ENCODE measurements at regions not wholly inside any gene's neighbourhood (a gene's known extent, or its start where the extent isn't known, plus 50 kb on each side); places are given as distances from the start of the nearest gene placed in this dataset.
"Not testable (repeated sequence)": the region's sequence is repeated elsewhere in the genome, so short reads cannot be mapped to it uniquely, and the experiment has no call there.

DNA sequence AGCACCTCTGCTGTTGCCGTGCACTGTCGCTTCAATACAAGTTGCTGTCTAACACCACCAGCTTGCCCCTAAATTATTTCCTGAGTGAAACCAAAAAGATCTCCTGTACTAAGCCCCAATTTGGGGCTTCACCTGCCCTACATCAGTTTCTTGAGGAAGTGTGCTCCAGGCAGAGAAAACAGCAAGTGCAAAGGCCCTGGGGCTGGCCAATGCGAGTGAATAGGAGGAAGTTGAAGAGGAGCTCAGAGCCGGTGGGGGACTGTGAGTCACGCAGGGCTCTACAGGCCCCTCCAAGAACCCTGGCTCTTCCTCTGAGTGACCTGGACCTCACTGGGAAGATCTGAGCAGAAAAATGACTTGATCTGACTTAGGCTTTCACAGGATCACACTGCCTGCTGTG lies 117.2 kb downstream of the IPO8 start:
- DNase-seq (ENCODE audit: low read depth, low spot score): no peak

DNA sequence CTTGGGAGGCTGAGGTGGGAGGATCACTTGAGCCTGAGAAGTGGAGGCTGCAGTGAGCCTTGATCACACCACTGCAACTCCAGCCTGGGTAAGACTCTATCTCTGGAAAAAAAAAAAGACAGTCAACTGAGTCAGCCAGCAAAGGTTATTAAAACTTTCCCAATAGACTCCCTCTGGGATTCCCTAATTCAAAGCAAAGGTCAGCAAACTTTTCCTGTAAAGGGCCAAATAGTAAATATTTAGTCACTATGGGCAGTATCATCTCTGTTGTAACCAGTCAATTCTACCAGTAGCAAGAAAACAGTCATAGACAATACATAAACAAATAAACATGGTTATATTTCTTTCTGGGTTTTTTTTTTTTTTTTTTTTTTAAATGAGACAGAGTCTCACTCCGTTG lies 122.5 kb downstream of the IPO8 start:
- no peak for DNase-seq (ENCODE audit: low read depth, low spot score)

DNA sequence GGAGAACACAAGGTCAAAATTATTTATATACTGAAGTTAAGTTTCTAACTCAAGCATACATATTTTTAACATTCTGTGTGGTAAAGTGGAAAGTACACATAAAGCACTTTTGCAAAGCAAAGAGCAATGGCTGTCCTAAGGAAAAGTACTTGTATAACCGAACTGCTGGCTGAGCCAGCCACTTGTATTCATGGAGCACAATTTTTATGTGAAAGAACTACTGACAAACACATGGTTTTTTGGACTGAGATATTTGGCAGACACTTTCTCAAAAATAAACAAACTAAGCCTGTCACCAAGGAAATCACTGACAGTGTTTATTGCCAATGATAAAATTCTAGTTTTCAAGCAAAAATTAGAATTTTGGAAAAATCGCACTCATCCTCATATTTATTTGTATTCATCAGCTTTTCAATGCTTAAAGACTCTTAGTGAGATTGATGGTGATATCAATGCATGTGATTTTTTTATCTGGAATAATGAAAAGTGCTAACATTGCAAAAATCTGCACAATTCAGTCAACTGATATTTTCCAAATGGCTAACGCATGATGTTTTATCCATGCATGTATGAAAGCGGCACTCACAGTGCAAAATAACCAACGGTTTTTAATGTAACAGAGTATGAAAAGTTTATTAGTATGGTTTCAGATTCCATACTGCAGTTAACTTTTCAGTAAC lies 125.3 kb downstream of the IPO8 start:
- no peak for DNase-seq (ENCODE audit: low read depth, low spot score)

DNA sequence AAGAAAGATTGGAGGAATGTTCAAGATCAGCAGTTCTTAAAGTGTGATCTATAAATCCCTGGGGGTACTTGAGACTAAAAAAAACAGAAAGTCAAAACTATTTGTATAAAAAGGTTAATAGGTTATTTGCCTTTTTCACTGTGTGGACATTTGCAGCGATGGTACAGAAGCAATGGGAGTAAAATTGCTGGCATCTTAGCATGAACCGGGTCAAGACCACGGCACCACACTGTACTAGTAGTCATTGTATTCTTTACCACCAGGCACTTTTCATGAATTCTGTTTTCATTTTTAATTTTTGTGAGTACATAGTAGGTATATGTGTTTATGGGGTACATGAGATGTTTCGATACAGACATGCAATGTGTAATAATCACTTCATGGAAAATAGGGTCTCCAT lies 126.2 kb downstream of the IPO8 start:
- no peak for DNase-seq (ENCODE audit: low read depth, low spot score)

DNA sequence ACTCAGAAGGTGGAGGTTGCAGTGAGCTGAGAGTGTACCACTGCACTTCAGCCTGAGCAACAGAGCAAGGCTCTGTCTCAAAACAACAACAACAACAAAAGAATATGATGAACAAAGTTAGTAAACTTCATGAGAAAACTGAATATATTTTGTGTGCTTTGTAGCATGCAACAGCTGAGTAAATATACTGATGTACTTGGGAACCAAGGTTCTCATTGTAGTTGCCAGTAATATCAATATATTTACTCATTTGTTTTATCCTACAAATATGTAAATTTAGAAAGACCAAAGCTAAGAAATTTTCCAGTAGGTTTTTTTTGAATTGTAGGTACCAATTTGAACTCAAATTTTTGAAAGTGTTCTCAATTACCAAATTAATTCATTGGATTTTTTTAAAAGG lies 127.2 kb downstream of the IPO8 start:
- no peak for DNase-seq (ENCODE audit: low read depth, low spot score)

DNA sequence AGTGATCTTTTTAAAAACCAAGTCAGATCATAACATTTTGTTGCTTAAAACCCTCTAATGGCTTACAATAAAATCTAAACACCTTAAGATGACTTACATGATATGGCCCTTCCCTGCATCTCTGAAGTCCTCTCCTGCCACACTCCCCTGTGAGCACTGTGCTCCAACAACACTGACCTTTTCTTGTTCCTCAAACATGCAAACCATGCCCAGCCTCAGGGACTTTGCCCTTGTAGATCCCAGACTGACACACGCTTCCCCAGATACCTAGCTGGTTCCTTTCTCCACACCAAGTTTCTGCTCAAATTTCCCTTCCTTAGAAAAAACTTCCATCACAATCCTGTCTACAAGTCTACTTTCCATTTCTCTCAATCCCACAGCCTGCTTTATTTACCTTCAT lies 128.6 kb downstream of the IPO8 start:
- no peak for DNase-seq (ENCODE audit: low read depth, low spot score)

DNA sequence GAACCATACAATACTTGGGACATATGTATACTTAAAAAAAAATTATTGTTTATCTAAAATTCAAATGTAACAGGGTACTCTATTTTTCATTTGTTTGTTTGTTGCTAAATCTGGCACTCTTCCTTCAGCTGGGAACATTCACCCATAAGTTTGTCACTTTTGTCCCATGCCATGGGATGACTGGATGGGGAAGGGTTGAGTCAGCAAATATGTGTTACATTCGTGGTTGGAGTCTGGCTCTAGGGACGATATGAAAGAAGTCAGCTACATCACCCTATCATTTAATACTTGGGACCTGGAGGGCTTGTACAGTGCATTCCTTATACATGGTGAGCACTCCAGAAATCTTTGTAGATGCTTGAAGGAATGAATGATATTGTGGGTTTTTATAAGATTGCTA lies 131.3 kb downstream of the IPO8 start:
- no peak for DNase-seq (ENCODE audit: low read depth, low spot score)

DNA sequence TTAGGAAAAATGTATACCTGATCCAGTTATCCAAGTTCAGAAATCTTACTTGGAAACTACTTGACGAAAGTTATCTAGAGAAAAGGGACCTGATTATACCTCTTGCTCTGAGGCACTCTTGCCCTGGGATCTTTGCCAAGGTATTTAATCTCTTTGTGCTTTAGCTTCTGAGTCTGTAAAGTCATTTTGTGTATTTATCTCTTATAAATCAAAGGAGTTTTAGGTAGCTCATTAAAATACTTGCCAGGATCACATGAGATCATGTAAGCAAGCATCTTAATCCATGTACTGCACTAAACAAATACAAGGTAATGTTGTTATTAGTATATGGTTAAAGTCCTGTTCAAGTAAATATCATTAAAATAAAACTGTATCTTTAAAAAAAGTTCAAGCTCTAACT lies 147.5 kb downstream of the IPO8 start:
- DNase-seq (ENCODE audit: low read depth, low spot score): no peak

DNA sequence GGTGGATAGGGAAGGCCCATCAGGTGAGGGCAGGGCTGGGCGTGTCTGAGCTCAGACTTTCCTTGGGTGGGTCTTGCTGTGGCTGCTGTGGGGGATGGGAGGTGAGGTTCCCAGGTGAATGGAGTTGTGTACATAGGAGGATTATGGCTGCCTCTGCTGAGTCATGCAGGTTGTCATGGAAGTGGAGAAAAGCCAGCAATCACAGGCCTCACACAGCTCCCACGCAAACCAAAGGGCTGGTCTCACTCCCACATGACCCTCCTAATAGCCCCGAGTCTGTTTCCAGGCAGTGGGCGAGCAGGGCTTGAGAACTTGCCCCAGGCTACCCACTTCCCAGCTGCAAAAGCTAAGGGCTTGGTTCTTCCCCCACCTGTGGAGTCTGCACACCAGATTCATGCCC lies 149.5 kb downstream of the IPO8 start:
- DNase-seq (ENCODE audit: low read depth, low spot score): no peak

DNA sequence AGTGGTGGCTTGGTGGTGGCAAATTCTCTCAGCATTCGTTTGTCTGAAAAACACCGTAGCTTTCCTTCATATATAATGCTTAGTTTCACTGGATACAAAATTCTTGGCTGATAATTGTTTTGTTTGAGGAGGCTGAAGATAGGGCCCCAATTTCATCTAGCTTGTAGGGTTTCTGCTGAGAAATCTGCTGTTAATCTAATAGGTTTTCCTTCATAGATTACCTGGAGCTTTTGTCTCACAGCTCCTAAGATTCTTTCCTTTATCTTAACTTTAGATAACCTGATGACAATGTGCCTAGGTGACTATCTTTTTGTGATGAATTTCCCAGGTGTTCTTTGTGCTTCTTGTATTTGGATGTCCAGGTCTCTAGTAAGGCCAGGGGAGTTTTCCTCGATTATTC lies 151.0 kb downstream of the IPO8 start:
- DNase-seq (ENCODE audit: low read depth, low spot score): not testable (repeated sequence)

DNA sequence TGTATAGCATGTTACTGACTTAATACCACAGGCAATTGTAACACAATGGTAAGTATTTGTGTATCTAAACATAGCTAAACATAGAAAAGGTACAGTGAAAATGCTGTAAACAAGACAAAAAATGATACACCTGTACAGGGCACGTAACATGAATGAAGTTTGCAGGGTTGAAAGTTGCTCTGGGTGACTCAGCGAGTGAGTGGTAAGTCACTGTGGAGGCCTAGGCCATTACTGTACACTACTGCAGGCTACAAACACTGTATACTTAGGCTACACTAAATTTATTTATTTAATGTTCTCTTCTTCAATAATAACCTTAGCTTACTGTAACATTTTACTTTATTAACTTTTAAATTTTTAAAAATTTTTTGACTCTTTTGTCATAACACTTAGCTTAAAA lies 158.4 kb downstream of the IPO8 start:
- no peak for DNase-seq (ENCODE audit: low read depth, low spot score)

DNA sequence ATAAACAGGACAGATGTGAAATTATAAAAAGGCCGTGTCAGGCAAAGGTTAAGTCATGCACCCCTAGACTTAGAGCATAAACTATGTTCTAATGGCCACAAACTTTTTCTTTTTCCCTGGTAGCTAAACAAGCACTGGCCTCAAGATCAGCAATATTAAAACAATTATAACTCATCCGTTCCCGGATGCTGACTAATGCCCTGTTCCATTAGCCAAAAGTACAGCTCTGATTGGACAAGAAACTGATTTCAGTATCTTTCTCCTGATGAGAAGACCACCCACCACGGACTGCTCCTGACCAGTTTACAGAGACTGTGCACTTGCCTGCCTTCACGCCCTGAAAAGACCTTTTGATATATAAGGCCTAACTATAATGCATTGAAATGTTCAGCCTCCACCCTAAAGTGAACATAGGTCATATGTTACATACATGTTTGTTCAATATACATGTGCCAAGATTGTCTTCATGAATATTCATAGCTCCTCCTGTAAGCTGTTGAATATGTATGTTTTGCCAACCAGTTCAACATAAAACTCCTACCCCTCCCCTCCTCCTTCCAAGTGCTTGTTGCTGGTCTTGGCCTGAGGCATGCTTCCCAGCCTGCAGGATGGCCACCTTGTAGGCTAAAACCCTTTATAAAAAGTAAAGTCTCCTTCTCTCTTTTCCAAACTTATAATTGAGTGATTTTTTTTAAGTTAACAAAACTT lies 162.0 kb downstream of the IPO8 start:
- no peak for DNase-seq (ENCODE audit: low read depth, low spot score)

DNA sequence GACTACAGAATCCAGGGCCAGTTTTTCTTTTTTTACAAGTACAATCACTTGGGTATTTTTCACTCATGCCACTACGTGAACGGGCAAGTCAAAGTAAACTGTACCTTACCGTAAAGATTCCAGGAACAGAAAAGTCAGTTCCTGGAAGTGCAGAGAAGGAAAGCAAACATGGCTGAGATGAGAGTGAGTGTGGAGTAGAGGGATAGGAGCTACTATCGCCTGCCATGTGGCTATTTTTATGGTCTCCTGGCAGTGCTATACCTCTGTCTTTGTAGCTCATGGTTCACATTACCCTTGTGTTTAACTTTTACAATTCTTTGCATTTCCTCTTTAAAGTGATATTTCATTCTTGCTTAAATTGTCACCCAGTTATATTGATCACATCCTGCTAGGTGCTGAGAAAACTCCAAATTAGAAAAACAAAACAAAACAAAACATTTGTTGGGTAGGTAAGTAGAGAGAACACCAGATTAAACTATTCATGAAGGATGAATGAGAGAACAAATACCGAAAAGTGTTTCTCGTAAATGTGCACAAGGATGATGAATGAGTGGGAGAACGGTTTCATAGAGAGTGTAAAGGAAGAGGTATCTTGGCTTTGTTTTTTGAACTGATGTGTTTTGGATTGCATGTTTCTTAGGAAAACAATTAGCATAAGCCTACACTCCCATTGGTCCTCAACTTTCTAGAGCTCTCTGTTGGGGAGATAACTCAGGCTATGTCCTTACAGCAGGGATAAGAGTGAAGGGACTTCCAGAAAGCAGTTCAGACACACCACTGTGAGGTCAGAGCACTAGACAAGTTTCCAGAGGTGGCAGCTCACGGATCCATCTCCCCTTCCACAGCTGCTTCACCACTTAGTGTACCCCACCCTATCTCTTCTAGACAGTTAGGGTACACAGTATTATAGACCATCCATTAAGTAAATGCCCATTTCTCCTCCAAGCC lies 163.7 kb downstream of the IPO8 start:
- DNase-seq (ENCODE audit: low read depth, low spot score): no peak

DNA sequence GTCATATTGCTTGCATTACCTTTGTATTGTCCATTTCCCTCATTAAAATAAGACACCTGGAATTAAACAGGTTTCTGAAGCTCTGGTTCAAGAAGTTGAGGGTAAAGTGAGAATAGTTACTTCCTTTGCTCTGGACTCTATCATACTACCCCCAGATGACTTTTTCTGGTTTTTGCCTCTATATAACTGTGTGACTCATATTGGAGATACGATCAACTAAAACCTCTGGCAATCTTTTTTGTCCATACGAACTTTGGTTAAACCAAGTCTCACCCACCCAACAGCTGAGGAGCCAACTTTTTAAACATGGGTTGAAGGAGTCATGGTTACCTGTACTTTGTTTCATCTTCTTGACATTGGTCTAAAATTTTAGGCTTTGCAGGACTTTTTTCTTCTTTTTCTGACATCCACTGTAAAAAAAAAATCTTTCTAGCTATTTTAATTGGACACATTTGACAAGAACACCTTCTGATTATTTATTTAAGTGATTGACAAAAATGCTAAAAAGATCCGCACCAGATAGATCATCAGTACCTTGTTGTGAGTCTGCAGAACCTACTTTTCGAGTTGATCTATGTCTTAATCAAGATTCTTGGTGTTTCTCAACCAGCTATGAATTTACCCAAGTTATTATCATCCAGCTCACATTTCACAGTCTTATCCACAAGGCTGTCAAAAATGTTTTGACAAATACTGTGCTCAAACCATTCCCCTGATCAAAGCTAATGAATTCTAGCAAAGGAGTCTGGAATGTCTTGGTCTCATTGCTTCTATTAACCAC lies 166.0 kb downstream of the IPO8 start:
- DNase-seq (ENCODE audit: low read depth, low spot score): no peak

DNA sequence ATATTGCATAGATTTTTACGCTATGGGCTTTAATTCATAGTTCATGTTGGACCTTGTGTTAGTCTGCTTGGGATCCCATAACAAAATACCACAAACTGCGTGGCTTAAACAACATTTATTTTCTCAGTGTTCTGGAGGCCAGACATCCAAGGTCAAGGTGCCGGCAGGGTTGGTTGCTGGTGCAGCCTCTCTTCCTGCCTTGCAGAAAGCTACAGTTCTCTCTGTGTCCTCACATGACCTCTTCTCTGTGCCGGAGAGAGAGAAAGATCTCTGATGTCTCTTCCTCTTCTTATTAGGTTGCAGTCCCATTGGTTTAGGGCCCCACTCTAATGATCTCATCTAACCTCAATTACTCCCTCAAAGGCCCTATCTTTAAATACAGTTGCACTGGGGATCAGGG lies 170.5 kb downstream of the IPO8 start:
- DNase-seq (ENCODE audit: low read depth, low spot score): no peak

DNA sequence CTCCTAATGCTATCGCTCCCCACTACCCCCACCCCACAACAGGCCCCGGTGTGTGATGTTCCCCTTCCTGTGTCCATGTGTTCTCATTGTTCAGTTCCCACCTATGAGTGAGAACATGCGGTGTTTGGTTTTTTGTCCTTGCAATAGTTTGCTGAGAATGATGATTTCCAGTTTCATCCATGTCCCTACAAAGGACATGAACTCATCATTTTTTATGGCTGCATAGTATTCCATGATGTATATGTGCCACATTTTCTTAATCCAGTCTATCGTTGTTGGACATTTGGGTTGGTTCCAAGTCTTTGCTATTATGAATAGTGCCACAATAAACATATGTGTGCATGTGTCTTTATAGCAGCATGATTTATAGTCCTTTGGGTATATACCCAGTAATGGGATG lies 175.4 kb downstream of the IPO8 start:
- not testable (repeated sequence) for DNase-seq (ENCODE audit: low read depth, low spot score)

DNA sequence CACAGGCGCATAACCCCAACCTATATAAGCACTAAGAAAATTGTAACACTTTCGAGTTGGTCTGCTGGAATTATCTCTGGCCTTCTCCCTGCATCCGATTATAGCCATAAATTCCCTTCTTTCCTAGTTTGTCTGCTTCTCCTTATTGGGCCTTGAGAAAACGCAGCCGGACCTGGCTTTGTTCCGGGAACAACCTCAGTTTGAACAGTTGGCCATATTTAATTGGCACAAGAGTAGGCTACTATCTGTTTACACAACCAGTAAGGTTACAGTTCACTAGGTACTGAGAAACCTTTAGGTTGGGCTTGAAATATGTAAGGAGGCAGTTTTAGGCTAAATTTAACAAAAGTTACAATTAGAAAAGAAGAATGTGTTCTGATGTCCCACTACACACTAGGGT lies 176.1 kb downstream of the IPO8 start:
- DNase-seq (ENCODE audit: low read depth, low spot score): no peak

DNA sequence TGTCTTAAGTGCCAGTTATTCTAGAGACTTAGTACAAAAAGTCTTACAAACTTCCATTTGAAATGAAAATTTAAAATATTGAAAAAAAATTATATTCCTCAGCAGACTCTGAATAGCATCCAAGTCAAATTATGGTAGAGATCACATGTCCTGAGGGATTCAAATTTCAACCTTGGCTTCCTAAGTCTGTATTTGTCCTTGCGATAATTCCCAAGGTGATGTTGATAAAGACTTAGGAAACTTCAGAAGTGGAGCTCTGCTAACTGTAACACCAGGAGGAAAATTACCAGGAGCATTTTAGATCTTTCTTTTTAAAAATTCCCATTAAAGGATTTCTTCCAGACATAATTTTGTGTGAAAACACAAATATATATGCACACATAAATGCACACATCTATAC lies 178.3 kb downstream of the IPO8 start:
- DNase-seq (ENCODE audit: low read depth, low spot score): no peak

DNA sequence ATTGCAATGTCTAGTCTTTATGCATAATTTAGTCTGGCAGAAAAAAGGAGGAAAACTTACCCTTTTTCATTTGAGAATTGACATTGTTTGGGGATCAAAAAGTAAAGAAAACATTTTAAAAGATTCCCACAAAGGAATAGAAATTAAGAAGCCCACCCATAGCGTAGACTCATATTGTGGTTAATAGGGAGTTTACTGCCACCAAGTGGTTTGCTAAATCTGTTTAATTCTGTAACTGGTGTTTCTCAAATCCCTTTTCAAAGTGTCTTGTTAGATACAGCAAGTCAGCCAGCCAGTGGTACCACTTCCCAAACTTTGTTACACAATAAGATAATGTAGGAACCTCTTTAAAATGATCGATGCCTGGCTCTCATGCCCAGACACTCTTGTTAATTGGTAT lies 180.3 kb downstream of the IPO8 start:
- DNase-seq (ENCODE audit: low read depth, low spot score): no peak

DNA sequence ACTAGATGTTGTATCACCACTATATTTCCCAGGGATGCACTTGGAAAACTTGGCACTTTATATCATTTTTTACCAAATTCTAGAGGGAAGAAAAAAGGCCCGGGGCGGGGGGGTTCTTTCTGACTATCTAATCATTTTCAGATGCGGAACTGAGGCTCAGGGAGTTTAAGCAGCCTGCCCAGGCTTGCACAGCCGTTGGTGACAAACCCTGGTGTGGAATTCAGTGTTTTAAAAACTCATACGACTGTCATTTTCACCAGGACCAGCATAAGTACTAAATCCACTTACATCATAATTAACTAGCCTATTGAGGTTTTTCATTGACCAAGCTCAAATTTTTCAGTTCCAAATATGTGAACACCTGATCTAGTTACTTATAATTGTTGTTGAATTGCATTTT lies 181.0 kb downstream of the IPO8 start:
- DNase-seq (ENCODE audit: low read depth, low spot score): no peak

DNA sequence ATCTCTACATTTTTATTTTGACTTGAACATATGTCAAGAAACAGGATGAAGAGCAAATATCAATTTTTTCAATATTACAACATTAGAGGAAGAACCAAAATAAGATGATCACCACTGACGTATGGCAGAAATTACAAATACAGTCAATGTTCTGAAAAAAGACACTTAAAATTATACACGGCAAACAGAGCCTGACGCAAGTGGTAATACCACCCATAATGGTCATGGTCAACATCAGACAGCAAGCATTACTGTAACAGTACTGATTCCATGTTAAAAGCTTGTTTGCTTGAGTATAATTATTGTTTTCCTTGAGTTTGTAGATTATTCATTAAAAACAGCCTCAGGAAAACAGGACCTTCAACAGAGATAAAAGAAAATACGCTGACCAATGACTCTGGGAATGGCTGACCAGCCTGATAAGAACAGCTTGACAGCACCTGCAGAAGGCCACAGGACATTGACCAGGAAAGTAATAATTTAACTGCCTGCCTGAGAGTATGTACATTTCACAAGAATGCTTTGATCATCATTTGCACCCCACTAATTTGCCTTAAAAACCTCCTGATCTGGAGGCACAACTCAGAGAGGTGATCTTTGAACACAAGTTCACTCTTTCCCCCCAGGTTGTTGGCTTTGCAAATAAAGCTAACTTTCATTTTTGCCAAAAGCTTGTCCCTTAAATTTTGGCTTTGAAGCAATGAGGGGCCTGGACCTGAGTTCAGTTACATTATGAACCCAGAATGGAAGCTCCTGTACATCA lies 187.3 kb downstream of the IPO8 start:
- DNase-seq (ENCODE audit: low read depth, low spot score): no peak

All from brain pericyte (primary cell).